ENCODE measurements at regions not wholly inside any gene's neighbourhood (a gene's known extent, or its start where the extent isn't known, plus 50 kb on each side); places are given as distances from the start of the nearest gene placed in this dataset.

DNA sequence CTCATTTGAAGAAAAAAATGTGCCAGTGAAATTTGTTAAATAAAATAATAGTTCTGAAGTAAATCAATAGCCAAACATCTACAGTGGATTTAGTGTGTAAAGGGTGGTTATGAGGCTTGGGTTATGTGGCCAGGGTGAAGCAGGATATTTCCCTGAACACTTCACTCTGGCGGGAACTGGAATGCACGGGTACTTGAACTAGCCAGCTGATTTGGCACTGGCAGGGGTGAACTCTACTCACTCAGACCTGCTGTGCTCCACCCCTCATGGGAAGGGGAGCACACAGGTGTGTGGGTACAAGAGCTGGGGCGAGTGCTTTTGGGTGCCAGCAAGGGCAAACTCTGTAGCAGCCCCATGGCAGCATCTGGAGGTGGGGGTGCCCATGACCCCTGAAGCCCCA, 278.2 kb downstream of the CALCRL start:
- H3K27me3 ChIP-seq (ENCODE audit: control insufficient read depth, insufficient read depth, low read length): no peaks in the 10 kb centered on the region
- no peaks in the 10 kb centered on the region for H3K9me3 ChIP-seq (ENCODE audit: control insufficient read depth, insufficient read depth, low read depth, low read length)
- H3K9ac ChIP-seq (ENCODE audit: low read length): no peak overlapping the region
- no peaks in the 10 kb centered on the region for H3K36me3 ChIP-seq (ENCODE audit: control insufficient read depth, insufficient read depth, low read length)
- H3K27ac ChIP-seq (ENCODE audit: low read depth, low read length): no peak overlapping the region
- no peak overlapping the region for H3K4me3 ChIP-seq (ENCODE audit: low read depth, low read length)
- H3K4me1 ChIP-seq (ENCODE audit: control insufficient read depth, insufficient read depth, low read length): no peaks in the 10 kb centered on the region

DNA sequence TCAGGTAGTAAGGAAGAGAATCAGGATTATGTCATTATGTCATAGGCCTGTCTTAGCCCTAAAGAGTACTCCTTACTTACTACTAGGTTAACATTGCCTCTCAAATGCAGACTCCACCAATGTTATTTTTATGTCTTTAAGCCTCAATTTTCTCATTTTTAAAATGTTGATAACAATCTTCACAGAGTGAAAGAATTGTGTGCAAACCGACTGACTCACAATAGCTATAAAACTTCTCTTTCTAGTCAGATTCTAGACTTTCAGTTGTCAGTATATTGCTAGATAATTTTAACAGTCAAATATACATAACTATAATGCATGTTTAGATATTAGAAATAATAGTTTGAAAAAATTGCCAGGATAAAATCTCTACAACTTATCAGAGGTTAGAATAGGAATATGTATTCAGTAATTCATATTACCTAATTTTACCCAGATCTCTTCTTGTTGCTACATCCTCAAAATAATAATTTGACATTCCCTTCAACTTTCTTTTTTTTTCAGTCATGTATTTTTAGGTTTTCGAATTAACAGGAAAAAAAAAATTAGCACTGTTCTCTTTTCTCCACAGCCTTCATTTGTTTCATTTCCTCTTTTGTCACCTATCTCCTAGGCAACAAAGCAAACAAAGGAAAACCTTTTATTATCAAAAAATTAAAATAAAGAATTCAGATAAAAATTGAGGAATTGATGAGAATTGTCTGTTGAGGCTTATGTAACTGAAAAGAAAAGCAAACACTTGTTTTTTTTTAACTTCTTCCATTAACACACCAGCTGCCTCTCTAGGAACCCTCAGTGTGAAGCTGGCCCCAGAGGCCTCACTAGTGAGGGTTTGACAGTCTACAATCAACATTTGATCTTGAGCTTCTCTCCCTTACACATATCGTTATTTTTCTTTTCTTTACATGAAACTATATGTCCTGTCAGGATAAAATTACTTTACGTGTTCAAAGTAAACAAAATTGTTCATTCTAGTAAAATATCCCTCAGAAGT, 279.0 kb downstream of the CALCRL start:
- H3K9me3 ChIP-seq (ENCODE audit: control insufficient read depth, insufficient read depth, low read depth, low read length): no peaks in the 10 kb centered on the region

DNA sequence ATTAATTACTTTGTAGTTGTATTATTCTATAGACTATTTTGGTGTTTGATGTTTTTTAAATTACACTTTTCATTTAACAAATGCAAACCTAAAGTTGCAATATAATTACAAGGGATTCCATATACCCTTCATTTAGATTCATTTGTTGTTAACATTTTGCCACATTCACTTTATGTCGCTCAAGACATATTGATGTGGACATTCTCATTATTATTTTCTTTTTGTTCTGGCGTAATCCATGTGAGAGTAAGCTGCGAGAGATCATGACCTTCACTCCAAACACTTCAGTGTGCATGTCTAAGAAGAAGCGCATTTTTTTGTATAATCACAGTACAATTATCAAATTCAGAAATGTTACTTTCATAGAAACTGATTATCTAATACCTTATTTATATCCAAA, 280.6 kb downstream of the CALCRL start:
- no peaks in the 10 kb centered on the region for H3K27me3 ChIP-seq (ENCODE audit: control insufficient read depth, insufficient read depth, low read length)
- no peak overlapping the region for H3K9ac ChIP-seq (ENCODE audit: low read length)
- H3K27ac ChIP-seq (ENCODE audit: low read depth, low read length): no peak overlapping the region
- H3K9me3 ChIP-seq (ENCODE audit: control insufficient read depth, insufficient read depth, low read depth, low read length): no peaks in the 10 kb centered on the region
- H3K4me3 ChIP-seq (ENCODE audit: low read depth, low read length): no peak overlapping the region
- no peaks in the 10 kb centered on the region for H3K4me1 ChIP-seq (ENCODE audit: control insufficient read depth, insufficient read depth, low read length)
- H3K36me3 ChIP-seq (ENCODE audit: control insufficient read depth, insufficient read depth, low read length): no peaks in the 10 kb centered on the region

More for the DNA sequence above, 279.0 kb downstream of the CALCRL start:
- H3K36me3 ChIP-seq (ENCODE audit: control insufficient read depth, insufficient read depth, low read length): no peaks in the 10 kb centered on the region
- no peak overlapping the region for H3K4me3 ChIP-seq (ENCODE audit: low read depth, low read length)
- H3K27me3 ChIP-seq (ENCODE audit: control insufficient read depth, insufficient read depth, low read length): no peaks in the 10 kb centered on the region
- no peaks in the 10 kb centered on the region for H3K4me1 ChIP-seq (ENCODE audit: control insufficient read depth, insufficient read depth, low read length)
- no peak overlapping the region for H3K27ac ChIP-seq (ENCODE audit: low read depth, low read length)
- H3K9ac ChIP-seq (ENCODE audit: low read length): no peak overlapping the region

DNA sequence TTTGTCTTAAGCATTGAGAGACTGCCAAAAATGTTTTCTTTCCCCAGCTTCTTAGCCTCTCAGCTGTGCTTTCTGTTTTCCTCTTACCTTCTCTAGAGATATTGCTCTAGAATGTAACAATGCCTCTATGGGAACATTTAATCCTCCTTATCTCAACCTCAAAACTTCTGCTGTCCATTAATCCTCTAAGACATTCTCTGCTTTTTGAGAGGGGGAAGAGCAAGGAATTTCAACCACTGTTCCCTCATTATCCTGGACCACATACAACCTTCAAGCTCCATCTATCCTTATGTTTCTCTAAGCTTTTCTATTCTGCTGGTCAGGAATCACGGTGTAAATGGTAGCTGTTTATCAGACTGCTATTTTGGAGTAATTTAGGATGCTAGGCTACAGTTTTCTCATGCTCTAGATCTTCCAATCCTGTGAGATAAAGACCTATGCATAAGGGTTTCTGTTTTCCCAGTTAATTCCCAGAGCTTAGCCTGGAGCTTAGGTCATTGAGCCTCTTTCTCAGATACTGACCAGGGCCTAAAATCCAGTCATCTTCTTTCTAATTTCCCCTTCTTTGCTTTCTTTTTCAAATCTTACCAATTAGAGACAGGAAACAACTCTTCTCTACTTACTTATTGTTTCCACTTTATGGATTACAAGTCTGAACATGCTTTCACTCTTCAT, 282.0 kb downstream of the CALCRL start:
- Histone ChIP-seq H3K9ac (ENCODE audit: low read length) (no peak overlapping the region), H3K4me3 (ENCODE audit: low read depth, low read length) (no peak overlapping the region)

DNA sequence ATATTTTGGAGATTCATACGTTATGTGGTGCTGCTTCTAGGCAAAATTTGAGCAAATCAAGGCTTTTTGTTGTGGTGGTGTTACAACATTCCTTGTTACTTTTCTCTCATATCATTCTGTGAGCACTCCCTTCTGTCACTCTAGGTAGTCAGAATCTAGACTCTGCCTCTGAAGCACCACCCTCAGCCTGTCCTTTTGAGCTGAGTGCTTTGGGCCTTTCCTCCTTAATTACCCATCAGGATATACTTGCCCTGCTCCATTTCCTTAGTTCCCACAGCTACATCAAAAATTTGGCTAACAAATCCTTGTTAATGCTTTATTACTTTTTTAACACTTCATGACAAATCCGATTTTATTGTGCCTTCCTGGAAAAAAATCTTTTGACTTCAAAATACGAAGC, 289.6 kb downstream of the CALCRL start:
- Histone ChIP-seq H3K9me3 (ENCODE audit: control insufficient read depth, insufficient read depth, low read depth, low read length) (peaks cover 17% of the 10 kb centered on the region; the same call in 1 of the 2 replicates), H3K27me3 (ENCODE audit: control insufficient read depth, insufficient read depth, low read length) (no peaks in the 10 kb centered on the region), H3K36me3 (ENCODE audit: control insufficient read depth, insufficient read depth, low read length) (no peaks in the 10 kb centered on the region), H3K4me3 (ENCODE audit: low read depth, low read length) (no peak overlapping the region), H3K27ac (ENCODE audit: low read depth, low read length) (no peak overlapping the region), H3K4me1 (ENCODE audit: control insufficient read depth, insufficient read depth, low read length) (no peaks in the 10 kb centered on the region), H3K9ac (ENCODE audit: low read length) (no peak overlapping the region)

More for the DNA sequence above, 282.0 kb downstream of the CALCRL start:
- Histone ChIP-seq H3K9me3 (ENCODE audit: control insufficient read depth, insufficient read depth, low read depth, low read length) (no peaks in the 10 kb centered on the region), H3K36me3 (ENCODE audit: control insufficient read depth, insufficient read depth, low read length) (no peaks in the 10 kb centered on the region), H3K27me3 (ENCODE audit: control insufficient read depth, insufficient read depth, low read length) (no peaks in the 10 kb centered on the region), H3K27ac (ENCODE audit: low read depth, low read length) (no peak overlapping the region), H3K4me1 (ENCODE audit: control insufficient read depth, insufficient read depth, low read length) (no peaks in the 10 kb centered on the region)

DNA sequence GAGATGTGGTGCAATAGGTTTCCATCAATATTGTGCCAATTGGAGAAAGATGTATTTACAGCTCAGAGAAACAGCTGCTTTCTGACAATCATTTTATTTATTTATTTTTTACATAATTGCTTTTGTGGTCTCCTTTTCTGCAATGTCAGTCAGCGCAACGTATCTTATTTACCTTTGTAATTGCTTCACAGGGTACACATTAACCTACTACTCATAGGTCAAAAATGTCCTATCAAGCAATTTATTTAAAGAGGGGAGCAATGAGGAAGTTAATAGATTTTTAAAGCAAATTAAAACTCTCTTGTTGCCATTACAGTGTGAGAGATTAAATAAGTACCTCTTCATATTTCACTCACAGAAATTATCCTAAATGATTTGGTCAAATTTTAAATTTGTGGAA, 291.0 kb downstream of the CALCRL start:
- Histone ChIP-seq H3K36me3 (ENCODE audit: control insufficient read depth, insufficient read depth, low read length) (no peaks in the 10 kb centered on the region), H3K27me3 (ENCODE audit: control insufficient read depth, insufficient read depth, low read length) (no peaks in the 10 kb centered on the region), H3K9me3 (ENCODE audit: control insufficient read depth, insufficient read depth, low read depth, low read length) (peaks cover 17% of the 10 kb centered on the region; the same call in 1 of the 2 replicates), H3K27ac (ENCODE audit: low read depth, low read length) (no peak overlapping the region), H3K4me3 (ENCODE audit: low read depth, low read length) (no peak overlapping the region), H3K9ac (ENCODE audit: low read length) (no peak overlapping the region), H3K4me1 (ENCODE audit: control insufficient read depth, insufficient read depth, low read length) (no peaks in the 10 kb centered on the region)

DNA sequence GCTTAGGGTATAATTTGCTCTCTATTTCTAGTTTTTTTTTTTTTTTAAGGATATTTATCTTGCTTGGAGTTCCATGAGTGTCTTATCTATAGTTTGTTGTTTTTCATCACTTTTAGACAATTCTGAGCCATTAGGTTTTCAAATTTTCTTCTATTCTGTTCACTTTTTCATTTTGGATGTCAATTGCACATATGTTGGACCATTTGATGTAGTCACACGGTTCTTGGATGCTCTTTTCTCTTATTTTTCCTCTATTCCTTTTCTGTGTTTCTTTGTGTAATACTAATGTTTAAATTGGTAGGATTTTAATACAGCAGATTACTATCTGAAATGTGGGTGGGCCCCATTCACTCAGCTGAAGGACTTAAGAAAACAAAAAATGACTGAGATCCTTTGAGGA, 292.6 kb downstream of the CALCRL start:
- H3K4me3 ChIP-seq (ENCODE audit: low read depth, low read length): no peak overlapping the region
- H3K9me3 ChIP-seq (ENCODE audit: control insufficient read depth, insufficient read depth, low read depth, low read length): peaks cover 17% of the 10 kb centered on the region; the same call in 1 of the 2 replicates
- no peak overlapping the region for H3K27ac ChIP-seq (ENCODE audit: low read depth, low read length)
- no peaks in the 10 kb centered on the region for H3K36me3 ChIP-seq (ENCODE audit: control insufficient read depth, insufficient read depth, low read length)
- H3K9ac ChIP-seq (ENCODE audit: low read length): no peak overlapping the region
- H3K27me3 ChIP-seq (ENCODE audit: control insufficient read depth, insufficient read depth, low read length): no peaks in the 10 kb centered on the region
- H3K4me1 ChIP-seq (ENCODE audit: control insufficient read depth, insufficient read depth, low read length): no peaks in the 10 kb centered on the region

DNA sequence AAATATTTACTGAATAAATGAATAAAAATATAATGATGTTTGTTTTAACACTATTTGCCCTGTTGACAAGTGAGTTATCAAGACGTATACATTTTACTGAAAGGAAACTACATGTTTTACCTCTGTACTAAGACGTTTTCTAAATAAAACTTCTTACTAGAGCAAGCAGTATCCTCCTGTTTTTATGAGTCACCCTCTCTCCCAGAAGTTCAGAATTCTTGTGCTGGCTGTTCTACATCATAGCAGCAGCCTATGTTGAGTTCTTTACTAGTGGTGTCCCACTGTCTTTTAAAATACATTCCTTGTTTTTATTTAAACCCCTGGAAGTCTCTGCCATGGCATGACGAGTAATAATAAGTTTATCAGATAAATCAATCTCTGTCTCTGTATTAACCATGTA, 297.4 kb downstream of the CALCRL start:
- Histone ChIP-seq H3K27ac (ENCODE audit: low read depth, low read length) (no peak overlapping the region), H3K9me3 (ENCODE audit: control insufficient read depth, insufficient read depth, low read depth, low read length) (peaks cover 8% of the 10 kb centered on the region; the same call in 1 of the 2 replicates), H3K36me3 (ENCODE audit: control insufficient read depth, insufficient read depth, low read length) (no peaks in the 10 kb centered on the region), H3K9ac (ENCODE audit: low read length) (no peak overlapping the region), H3K4me1 (ENCODE audit: control insufficient read depth, insufficient read depth, low read length) (no peaks in the 10 kb centered on the region), H3K27me3 (ENCODE audit: control insufficient read depth, insufficient read depth, low read length) (no peaks in the 10 kb centered on the region), H3K4me3 (ENCODE audit: low read depth, low read length) (no peak overlapping the region)

DNA sequence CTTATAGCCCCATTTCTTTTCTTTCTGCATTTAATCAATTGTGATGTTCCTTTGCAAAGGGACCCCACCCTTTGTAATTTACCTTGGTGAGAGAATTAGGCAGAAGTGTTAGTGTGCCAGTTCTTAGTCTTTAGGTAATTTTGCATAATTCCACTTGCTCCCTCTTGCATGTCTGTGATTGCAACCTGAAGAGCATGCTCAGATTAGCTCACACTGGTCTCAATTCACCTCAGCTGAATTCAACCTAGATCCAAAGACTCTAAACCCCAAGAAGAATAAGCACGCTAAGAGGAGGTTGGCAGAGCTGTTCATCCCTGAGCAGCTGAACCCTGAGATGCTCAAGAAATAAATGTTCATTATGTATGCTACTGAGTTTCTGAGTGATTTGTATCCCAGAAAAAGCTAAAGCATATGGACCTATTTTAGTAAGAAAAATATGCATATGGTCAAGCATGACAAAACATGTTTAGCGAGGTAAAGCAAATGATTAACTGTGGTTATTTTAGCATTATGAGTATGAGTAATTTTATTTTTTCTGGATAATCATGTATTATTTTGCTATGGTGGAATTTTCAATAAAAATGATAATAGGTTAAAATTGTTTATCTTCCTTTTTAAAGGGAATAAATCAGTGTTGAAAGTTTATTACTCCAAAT, 299.2 kb upstream of the ZSWIM2 start:
- Histone ChIP-seq H3K4me3 (ENCODE audit: low read depth, low read length) (no peak overlapping the region), H3K9ac (ENCODE audit: low read length) (no peak overlapping the region), H3K9me3 (ENCODE audit: control insufficient read depth, insufficient read depth, low read depth, low read length) (no peaks in the 10 kb centered on the region), H3K4me1 (ENCODE audit: control insufficient read depth, insufficient read depth, low read length) (no peaks in the 10 kb centered on the region), H3K27me3 (ENCODE audit: control insufficient read depth, insufficient read depth, low read length) (no peaks in the 10 kb centered on the region), H3K27ac (ENCODE audit: low read depth, low read length) (no peak overlapping the region), H3K36me3 (ENCODE audit: control insufficient read depth, insufficient read depth, low read length) (no peaks in the 10 kb centered on the region)

DNA sequence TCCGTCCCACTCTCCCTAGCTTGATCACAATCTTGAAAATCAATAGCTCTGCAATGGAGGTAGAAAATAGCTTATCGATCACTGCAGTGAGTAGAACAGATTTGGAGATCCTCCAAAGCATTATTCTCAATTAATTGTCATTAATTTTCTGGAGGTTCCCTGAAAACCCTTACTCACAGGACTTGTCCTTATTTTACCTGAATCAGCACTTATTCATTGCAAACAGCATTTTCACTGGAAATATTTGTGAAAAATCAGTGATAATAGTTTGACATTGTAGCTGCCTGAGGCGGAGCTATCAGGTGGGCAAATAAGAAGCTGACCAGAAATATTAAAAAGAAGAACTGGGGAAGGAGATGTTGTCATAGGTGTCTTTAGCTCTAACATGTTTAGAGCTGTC, 294.6 kb upstream of the ZSWIM2 start:
- no peaks in the 10 kb centered on the region for H3K27me3 ChIP-seq (ENCODE audit: control insufficient read depth, insufficient read depth, low read length)
- H3K4me3 ChIP-seq (ENCODE audit: low read depth, low read length): no peak overlapping the region
- no peak overlapping the region for H3K27ac ChIP-seq (ENCODE audit: low read depth, low read length)
- no peaks in the 10 kb centered on the region for H3K4me1 ChIP-seq (ENCODE audit: control insufficient read depth, insufficient read depth, low read length)
- no peak overlapping the region for H3K9ac ChIP-seq (ENCODE audit: low read length)
- no peaks in the 10 kb centered on the region for H3K36me3 ChIP-seq (ENCODE audit: control insufficient read depth, insufficient read depth, low read length)
- no peaks in the 10 kb centered on the region for H3K9me3 ChIP-seq (ENCODE audit: control insufficient read depth, insufficient read depth, low read depth, low read length)

DNA sequence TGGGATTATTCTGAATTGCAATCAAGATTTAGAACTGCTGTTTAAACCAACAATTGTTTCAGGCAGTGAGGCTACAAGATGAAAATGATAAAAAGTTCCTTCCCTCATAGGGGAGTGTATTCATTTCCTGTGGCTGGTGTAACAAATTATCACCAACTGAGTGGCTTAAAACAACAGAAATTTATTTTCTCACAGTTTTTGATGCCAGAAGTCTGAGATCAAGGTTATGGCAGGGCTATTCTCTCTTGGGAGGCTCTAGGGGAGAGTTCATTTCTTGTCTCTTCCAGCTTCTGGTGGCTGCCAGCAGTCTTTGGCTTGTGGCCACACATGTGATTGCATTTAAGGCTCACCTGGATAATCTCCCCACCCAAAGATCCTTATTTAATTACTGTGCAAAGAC, 290.5 kb upstream of the ZSWIM2 start:
- Histone ChIP-seq H3K4me1 (ENCODE audit: control insufficient read depth, insufficient read depth, low read length) (no peaks in the 10 kb centered on the region), H3K27ac (ENCODE audit: low read depth, low read length) (no peak overlapping the region), H3K9ac (ENCODE audit: low read length) (no peak overlapping the region), H3K9me3 (ENCODE audit: control insufficient read depth, insufficient read depth, low read depth, low read length) (no peaks in the 10 kb centered on the region), H3K27me3 (ENCODE audit: control insufficient read depth, insufficient read depth, low read length) (no peaks in the 10 kb centered on the region), H3K4me3 (ENCODE audit: low read depth, low read length) (no peak overlapping the region), H3K36me3 (ENCODE audit: control insufficient read depth, insufficient read depth, low read length) (no peaks in the 10 kb centered on the region)
